BE2C (cell line): ENCODE measurements at regions not wholly inside any gene's neighbourhood (a gene's known extent, or its start where the extent isn't known, plus 50 kb on each side); places are given as distances from the start of the nearest gene placed in this dataset.

ENCODE experiments used
- DNase-seq: peaks from one replicate; pipeline ENCODE4 v3.0.0-alpha.2; 2020
- H3K27me3 ChIP-seq: fragments of 250-450 bp; sonication (Bioruptor Pico); 2 replicates; pipeline ENCODE4 v1.5.1; 2020; ENCODE audit warnings: mild to moderate bottlenecking
- H3K36me3 ChIP-seq: fragments of 250-450 bp; sonication (Bioruptor Pico); 2 replicates; pipeline ENCODE4 v1.5.1; 2020; ENCODE audit warnings: mild to moderate bottlenecking
- H3K4me1 ChIP-seq: fragments of 250-450 bp; sonication (Bioruptor Pico); 2 replicates; pipeline ENCODE4 v1.5.1; 2020
- H3K4me3 ChIP-seq: 2 replicates; pipeline ENCODE4 v1.5.1; 2011; ENCODE audit warnings: low read depth, low read length
- H3K9me3 ChIP-seq: fragments of 250-450 bp; sonication (Bioruptor Pico); 2 replicates; pipeline ENCODE4 v1.5.1; 2020
- TF ChIP-seq, protein P1 (sequence below): IDR thresholded peaks from 2 replicates; pipeline ENCODE4 v1.5.1; 2012; ENCODE audit warnings: mild to moderate bottlenecking, low read depth, low read length

DNA sequence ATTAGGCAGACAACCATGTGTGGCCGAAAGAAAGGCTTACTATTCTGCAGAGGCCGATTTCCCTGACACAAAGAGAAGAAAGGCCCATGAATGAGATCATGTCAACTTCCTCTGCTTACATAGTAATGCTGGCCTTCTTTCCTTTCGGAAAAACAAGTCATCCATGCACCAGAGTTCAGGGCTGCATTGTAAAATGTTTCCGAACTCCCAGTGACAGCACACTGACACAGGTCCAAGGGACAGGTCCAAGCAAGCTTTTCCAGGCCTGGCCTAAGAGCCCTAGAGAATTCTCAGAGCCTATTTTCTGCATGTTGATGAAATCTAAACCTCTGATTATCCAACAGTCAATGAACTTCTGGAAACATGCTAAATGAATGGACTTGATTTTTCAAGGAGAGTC lies 140.9 kb downstream of the ZNF608 start:
- TF ChIP-seq, protein P1, sequence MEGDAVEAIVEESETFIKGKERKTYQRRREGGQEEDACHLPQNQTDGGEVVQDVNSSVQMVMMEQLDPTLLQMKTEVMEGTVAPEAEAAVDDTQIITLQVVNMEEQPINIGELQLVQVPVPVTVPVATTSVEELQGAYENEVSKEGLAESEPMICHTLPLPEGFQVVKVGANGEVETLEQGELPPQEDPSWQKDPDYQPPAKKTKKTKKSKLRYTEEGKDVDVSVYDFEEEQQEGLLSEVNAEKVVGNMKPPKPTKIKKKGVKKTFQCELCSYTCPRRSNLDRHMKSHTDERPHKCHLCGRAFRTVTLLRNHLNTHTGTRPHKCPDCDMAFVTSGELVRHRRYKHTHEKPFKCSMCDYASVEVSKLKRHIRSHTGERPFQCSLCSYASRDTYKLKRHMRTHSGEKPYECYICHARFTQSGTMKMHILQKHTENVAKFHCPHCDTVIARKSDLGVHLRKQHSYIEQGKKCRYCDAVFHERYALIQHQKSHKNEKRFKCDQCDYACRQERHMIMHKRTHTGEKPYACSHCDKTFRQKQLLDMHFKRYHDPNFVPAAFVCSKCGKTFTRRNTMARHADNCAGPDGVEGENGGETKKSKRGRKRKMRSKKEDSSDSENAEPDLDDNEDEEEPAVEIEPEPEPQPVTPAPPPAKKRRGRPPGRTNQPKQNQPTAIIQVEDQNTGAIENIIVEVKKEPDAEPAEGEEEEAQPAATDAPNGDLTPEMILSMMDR, result no peak
- H3K27me3 ChIP-seq, result no peaks in the 10 kb centered on the region
- no peak for DNase-seq
- H3K4me1 ChIP-seq, result peaks cover 10% of the 10 kb centered on the region
- no peak overlapping the region for H3K4me3 ChIP-seq
- no peaks in the 10 kb centered on the region for H3K36me3 ChIP-seq
- H3K9me3 ChIP-seq, result no peaks in the 10 kb centered on the region

DNA sequence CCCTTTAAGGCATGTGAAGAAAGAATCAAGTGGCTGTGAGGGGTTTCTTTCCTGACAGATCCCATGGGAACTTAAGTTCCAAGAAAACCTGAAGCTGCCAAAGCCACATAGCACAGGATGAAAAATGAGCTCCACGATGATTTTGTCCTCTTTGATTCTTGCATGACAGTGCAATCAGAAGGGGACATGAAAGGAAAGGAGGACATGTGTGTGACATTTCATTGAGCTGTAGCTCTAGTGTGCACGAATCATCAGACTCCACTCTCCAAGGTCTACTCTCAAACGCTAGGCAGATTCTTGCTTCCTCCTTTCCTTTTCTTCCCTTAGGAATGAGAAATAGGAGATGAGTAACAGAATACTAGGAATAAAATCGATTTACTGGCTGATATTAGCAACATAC lies 142.0 kb downstream of the ZNF608 start:
- no peak for DNase-seq
- Histone ChIP-seq H3K27me3 (no peaks in the 10 kb centered on the region), H3K4me1 (peaks cover 11% of the 10 kb centered on the region)

DNA sequence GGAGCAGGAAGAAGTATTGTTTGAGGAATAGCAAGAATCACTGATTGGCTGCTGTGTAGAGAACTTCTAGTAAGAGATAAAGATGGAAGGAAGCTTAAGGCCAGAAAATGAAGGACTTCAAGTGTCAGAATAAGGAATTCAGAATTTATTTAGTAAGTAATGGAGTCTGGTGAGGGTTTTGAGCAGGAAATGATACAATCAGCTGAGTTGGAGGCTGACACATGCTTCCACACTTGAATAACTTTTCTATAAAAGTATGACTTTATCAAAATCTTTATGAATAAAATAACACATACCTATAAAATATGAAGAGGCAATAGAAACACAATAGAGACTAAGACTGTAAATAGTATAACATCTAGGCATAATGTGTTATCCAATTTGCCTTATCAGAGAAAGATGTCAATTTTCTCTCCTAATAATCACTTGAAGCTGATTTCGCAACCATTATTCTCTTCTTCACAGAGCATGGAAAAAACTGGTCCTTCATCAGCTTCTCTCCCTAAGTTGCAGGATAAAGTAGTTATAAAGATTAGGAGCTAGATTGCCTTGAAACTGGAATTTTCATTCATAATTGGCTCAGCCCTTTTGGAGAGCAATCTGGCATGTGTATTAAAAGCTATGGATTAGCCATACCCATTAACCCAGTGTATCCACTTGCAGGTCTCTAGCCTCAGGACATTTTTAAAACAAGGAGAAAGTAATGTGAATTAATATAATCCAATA lies 143.4 kb downstream of the ZNF608 start:
- peak; percentile 13 for DNase-seq
- peaks cover 17% of the 10 kb centered on the region for H3K4me1 ChIP-seq
- no peaks in the 10 kb centered on the region for H3K27me3 ChIP-seq
- TF ChIP-seq, protein P1, result no peak
- no peak overlapping the region for H3K4me3 ChIP-seq
- H3K9me3 ChIP-seq, result no peaks in the 10 kb centered on the region
- H3K36me3 ChIP-seq, result no peaks in the 10 kb centered on the region

More for the DNA sequence above, 142.0 kb downstream of the ZNF608 start:
- H3K4me3 ChIP-seq, result no peak overlapping the region
- H3K9me3 ChIP-seq, result no peaks in the 10 kb centered on the region
- no peaks in the 10 kb centered on the region for H3K36me3 ChIP-seq
- TF ChIP-seq, protein P1, result no peak

DNA sequence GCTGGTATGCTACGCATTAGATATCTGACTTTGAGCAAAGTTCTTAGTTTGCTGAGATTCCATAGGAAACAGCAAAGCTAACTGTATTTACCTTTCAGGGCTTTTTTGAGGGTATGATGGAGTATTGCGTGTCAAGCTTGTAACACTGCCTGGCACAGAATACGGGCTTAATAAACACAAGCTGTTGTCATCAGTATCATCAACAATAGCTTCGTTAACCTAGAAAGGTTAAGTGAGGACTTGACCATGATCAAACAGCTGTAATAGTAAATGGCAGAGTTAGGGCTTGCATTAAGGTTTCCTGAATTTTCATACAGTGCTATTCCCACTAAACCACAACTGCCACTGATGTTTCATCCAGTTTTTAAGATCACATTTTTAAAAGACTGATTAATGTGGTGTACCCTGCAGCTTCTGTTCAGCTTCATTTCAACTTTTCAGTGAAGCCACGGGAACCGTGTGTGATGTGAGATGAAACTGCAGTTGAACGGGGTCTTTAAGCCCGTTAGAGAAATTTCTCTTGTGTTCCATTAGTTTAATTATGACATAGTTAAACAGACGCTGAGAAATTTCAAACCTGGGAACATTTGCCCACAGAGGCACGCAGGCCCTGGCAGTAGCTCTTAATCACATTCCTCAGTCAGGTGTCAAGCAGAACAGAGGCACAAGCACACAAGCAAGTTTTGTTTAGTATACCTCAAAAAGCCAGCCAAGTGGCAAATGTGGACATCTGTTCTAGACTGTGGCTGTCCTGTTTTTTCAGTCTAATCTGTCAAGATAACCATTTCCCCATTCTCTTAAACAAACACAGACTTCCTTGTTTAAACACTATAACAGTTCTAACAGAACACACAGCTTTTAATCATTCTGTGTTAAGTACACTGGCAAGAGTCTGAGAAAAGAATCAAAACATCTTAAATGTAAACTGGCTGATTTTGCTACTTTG lies 147.1 kb downstream of the ZNF608 start:
- Histone ChIP-seq H3K36me3 (no peaks in the 10 kb centered on the region), H3K4me1 (peaks cover 21% of the 10 kb centered on the region), H3K27me3 (no peaks in the 10 kb centered on the region), H3K4me3 (no peak overlapping the region), H3K9me3 (no peaks in the 10 kb centered on the region)
- peak; percentile 54 for DNase-seq
- TF ChIP-seq, protein P1, result no peak

DNA sequence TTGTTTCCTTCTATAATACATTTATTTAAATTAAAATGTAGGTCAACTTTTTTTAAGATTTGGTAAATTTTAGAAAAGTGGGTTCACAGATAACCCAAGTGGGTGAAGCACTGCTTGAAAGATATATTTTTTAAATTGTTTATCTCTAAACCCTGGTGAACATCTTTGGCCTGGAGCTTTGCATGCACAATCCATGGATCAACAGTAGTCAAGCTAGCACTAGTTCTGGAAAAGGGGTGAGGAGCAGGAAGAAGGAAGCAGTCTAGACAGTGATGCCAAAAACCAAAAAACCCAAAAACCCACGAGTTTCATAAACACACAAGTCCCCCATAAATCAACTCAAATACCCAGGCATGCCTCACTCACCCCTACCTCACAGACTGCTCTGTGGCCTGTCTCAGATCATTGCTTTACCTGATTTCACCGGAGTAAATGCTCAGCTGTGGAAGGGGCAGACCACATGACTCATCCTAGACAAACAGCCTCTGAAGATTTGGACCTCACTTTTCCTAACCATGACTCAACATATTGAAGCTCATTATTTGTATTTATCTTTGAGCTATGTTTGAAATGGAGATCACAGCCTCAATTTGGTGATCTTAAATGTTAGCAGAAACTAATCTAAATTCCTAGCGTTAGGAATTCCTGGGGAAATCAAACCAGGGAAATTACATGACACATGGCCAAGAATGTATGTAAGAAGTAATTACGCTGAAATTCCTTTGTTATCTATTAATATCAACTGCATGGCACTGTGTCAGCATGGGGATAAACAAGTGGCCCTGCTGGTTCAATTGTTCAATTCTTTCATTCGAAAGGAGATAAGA lies 149.6 kb downstream of the ZNF608 start:
- H3K4me1 ChIP-seq, result peaks cover 15% of the 10 kb centered on the region
- DNase-seq, result no peak

More for the DNA sequence above, 149.6 kb downstream of the ZNF608 start:
- no peaks in the 10 kb centered on the region for H3K36me3 ChIP-seq
- H3K27me3 ChIP-seq, result no peaks in the 10 kb centered on the region
- TF ChIP-seq, protein P1, result no peak
- no peak overlapping the region for H3K4me3 ChIP-seq
- H3K9me3 ChIP-seq, result no peaks in the 10 kb centered on the region
